GM18951 (cell line): ENCODE measurements at regions not wholly inside any gene's neighbourhood (a gene's known extent, or its start where the extent isn't known, plus 50 kb on each side); places are given as distances from the start of the nearest gene placed in this dataset.

Source experiments
- POLR2A ChIP-seq: IDR thresholded peaks from 4 replicates; pipeline ENCODE4 v1.6.1; 2011; ENCODE audit warnings: mild to moderate bottlenecking; ENCODE audit not compliant: insufficient read length, insufficient read depth; ENCODE audit errors: extremely low read depth
- in situ Hi-C: fragments of 300-500 bp; cut with MboI; formaldehyde crosslinking; loops from one replicate; pipeline ENCODE4 v1.12.0; 2022; ENCODE audit warnings: low sequenced_read_pairs, mixed read lengths, inconsistent platforms; ENCODE audit not compliant: unreplicated experiment

- in situ Hi-C loops, result no loop called here
- TF ChIP-seq POLR2A, result no peak
Measured at GRCh38 chr2:59926731-59927130, 626.7 kb downstream of the BCL11A start.

- no peak for TF ChIP-seq POLR2A
- in situ Hi-C loops, result no loop called here
Measured at GRCh38 chr2:59925321-59925720, 628.1 kb downstream of the BCL11A start.

DNA sequence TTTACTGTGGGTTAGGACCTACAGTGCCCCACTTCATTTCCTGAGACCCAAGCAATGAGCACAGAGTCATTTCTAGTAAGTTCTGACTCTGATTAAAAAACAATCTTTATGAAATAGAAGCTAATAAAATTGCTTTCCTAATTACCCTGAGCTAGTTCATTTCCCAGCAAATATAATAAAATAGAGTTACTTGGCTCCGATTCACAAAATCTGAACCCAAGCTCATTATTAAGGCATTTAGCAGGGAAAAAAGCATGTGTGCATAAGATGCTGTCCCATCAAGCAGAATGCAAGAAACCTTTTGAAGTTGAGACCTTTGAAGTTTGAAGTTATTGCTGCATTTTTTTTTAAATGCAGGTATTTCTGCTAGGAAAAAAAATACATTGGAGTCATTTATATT lies 629.1 kb downstream of the BCL11A start:
- in situ Hi-C loops, result no loop called here

GRCh38 chr2:59922450-59922849 lies 631.0 kb downstream of the BCL11A start:
- in situ Hi-C loops, result no loop called here

More for the DNA sequence above, 629.1 kb downstream of the BCL11A start:
- TF ChIP-seq POLR2A, result no peak

GRCh38 chr2:59921743-59922142 lies 631.7 kb downstream of the BCL11A start:
- in situ Hi-C loops, result no loop called here
- TF ChIP-seq POLR2A, result no peak

More at GRCh38 chr2:59922450-59922849, 631.0 kb downstream of the BCL11A start:
- TF ChIP-seq POLR2A, result no peak

GRCh38 chr2:59920961-59921360 lies 632.5 kb downstream of the BCL11A start:
- TF ChIP-seq POLR2A, result no peak
- in situ Hi-C loops, result no loop called here

- in situ Hi-C loops, result no loop called here
- no peak for TF ChIP-seq POLR2A
Measured at GRCh38 chr2:59920307-59920706, 633.1 kb downstream of the BCL11A start.

DNA sequence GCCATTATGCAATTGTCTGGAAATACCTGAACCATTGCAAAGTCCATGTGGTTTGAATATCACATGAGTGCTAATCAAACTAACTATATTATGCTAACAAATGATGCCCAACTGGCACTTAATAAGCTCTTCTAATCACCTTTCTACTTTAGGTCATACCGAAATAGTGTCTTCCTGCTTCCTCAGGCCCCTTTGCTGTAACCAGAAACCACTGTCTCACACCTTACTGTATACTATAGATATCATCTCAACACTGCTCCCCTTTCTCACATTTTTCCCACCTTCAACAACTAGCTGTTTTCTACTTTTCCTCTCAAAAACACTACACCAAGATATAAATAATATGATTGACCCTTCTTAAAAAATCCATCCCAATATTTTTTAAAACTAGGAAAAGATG lies 633.9 kb downstream of the BCL11A start:
- TF ChIP-seq POLR2A, result no peak
- in situ Hi-C loops, result no loop called here

GRCh38 chr2:59912042-59912441 lies 641.4 kb downstream of the BCL11A start:
- in situ Hi-C loops, result no loop called here
- no peak for TF ChIP-seq POLR2A

- in situ Hi-C loops, result no loop called here
- no peak for TF ChIP-seq POLR2A
Measured at GRCh38 chr2:59910166-59910565, 643.3 kb downstream of the BCL11A start.

- in situ Hi-C loops, result no loop called here
- TF ChIP-seq POLR2A, result no peak
Measured at GRCh38 chr2:59909147-59909546, 644.3 kb downstream of the BCL11A start.

- no peak for TF ChIP-seq POLR2A
- in situ Hi-C loops, result no loop called here
Measured at GRCh38 chr2:59905731-59906130, 647.7 kb downstream of the BCL11A start.

DNA sequence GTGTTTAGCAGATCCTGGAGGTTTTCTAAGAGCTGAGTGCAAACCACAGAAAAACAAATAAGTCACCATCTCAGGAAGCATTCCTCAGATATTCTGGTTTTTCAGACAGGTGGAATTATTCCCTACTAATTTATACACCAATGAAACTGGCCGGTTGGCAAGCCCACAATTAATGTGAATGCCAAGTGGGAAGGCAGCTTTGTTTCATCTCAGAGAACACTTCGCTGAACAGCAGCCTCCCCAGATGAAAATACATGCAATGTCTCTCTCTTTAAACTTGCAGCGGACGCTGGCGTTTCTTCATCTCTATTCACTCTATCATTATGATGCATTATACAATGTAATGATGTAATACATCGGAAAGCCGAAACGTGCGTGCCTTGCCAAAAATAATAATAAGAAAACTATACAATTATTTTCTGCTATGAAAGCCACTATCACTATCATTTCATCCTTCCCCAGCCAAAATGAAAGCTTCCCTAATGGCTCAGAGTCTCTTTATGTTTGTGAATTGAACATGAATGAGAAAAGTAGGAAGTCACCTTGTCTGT lies 649.4 kb downstream of the BCL11A start:
- no peak for TF ChIP-seq POLR2A
- in situ Hi-C loops, result no loop called here

- in situ Hi-C loops, result no loop called here
- TF ChIP-seq POLR2A, result no peak
Measured at GRCh38 chr2:59900728-59901452, 652.6 kb downstream of the BCL11A start.
